Hematopoietic multipotent progenitor cell treated with erythropoietin and hydrocortisone succinate and interleukin-3 and kit ligand, for 6 days (in vitro differentiated cells): ENCODE measurements at regions not wholly inside any gene's neighbourhood (a gene's known extent, or its start where the extent isn't known, plus 50 kb on each side); places are given as distances from the start of the nearest gene placed in this dataset.
"Not testable (repeated sequence)": the region's sequence is repeated elsewhere in the genome, so short reads cannot be mapped to it uniquely, and the experiment has no call there.

Experiments used
- DNase-seq: peaks from one replicate; pipeline ENCODE4 v3.0.0-alpha.2; 2015

DNA sequence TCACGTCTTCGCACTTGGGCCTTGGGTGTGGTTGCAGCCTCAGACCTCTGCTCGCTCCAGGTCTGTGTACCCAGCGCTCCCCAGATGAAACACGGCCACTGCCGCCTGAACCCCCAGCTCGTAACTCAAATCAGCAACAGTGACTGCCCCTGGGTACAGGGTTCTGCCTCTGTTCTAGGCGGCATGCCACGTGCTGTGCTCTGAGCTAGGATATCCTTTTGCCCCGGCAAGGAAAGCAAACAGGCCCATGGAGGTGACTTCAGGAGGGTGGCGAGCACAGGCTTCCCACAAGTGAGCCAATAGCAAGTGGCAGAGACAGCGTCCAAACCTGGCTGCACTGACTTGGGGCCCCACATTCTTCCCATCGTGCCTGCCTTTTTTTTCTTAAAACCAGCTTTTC is 96.3 kb upstream of the PZP start:
- DNase-seq, result not testable (repeated sequence)

- not testable (repeated sequence) for DNase-seq
These were observed 87.7 kb upstream of the PZP start for GRCh38 chr12:9295872-9296271.

GRCh38 chr12:9294072-9294620 is 86.0 kb upstream of the PZP start:
- DNase-seq, result not testable (repeated sequence)

GRCh38 chr12:9293391-9293790 is 85.2 kb upstream of the PZP start:
- not testable (repeated sequence) for DNase-seq

DNA sequence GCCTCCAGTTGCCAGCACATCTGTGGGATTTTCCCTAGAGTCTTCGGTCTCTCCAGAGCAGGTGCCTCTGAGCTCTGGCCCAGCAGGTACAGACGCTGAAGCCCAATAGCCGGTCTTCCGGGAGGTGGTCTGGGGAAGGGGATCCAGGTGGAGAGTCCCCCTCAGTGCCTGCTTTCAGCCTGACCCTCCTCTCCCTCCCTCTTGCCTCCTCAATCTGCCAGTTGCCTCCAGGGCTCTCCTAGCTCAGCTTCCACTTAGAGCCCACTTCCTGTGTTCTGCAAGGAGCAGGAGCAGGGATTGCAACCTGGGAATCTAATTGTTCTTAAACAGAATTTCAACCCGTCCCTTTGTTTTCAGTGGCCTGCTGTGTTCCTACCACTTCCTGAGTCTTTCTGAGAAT is 81.8 kb upstream of the PZP start:
- DNase-seq, result not testable (repeated sequence)

- not testable (repeated sequence) for DNase-seq
These were observed 76.5 kb upstream of the PZP start for GRCh38 chr12:9284724-9285123.

- peak; percentile 16 for DNase-seq
These were observed 76.0 kb upstream of the PZP start for GRCh38 chr12:9284197-9284596.

- peak; percentile 79 for DNase-seq
These were observed 75.3 kb upstream of the PZP start for GRCh38 chr12:9283346-9284095.

DNA sequence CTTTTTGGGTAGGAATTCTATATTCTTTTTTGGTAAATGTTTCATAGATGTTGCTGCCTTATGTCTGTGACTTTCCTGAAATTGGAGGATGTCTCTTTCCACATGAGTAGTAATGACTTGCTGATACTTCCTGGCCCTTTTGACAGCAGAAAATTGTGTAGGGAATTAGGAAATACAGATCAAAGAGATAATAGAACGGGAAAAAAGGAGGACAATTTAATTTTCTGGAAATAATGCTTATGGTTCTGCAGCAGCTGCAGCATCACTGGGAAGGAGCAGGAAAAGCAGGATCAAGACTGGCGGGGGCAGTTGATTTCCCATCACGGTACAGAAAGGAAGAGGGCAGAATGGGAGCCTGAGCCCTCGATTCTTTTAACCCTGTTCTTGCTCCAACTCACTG is 68.8 kb upstream of the PZP start:
- no peak for DNase-seq

- DNase-seq, result no peak
These were observed 65.1 kb upstream of the PZP start for GRCh38 chr12:9273276-9273675.

DNA sequence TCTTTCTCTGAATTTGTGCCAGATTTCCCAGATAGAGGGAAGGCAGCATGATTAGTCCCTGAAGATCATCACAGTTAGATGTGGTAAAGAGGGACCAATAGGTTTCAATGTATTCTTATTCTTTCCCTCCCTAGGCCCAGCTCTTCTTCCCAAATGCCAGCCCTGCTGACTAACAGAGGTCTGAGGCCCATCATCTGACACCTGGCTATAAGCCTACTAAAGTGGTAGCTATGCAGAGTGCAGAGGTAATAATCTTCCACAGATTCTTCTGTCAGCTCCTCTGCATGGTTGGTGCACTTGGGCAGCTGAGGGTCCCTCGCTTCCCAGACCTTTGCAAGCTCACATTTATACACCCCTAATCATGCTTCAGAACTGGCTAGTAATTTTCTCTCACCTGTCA is 63.7 kb upstream of the PZP start:
- DNase-seq, result no peak

DNA sequence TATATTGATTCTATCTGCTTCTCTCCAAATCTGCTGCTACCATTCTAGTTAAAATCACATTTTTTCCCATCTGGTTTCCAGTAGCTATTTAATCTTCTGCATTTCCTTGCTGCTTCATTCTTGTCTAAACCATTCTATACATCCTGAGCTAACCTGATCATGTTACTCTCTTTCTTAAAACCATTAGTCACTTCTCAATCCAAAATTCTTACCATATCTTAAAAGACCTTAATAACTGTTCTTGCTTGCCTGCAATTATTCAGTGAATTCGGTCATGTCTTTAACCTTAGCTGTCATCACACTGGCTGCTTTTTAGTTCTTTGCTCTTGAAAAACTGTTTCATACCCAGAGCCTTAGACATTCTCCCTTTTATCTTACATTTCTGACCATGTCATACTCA is 56.4 kb upstream of the PZP start:
- no peak for DNase-seq

DNA sequence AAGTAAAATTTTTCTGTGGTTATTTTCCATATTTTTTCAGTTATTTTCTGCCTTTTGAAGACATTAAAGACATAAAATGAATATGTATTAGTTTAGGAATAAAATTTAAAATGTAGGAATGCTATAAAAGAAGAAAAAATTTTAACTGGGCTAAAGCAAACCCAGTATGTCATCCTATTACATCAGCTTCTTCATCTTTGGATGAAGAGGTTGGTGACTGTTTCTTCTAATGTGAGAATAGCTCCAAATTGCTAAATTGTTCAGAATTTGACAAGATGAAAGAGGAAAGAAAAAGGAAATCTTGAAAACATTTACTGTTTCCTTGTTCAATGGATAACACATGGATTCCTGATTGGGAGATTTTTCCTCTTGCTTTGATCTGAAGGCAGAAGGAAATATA is 52.7 kb upstream of the PZP start:
- no peak for DNase-seq

DNA sequence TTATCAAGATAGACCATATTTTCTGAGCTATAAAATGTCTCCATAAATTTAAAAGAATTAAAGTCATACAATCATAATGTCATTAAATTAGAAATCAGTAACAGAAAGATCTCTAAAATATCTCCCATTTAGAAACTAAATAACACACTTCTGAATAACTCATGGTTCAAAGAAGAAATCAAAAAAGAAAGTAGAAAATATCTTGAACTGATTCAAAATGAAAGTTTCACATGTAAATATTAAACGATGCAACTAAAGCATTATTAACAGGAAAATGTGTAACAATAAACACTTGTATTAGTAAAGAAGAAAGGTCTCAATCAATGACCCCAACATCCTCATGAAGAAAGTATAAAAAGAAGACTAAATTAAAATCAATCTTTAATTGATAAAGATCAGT is 50.5 kb upstream of the PZP start:
- no peak for DNase-seq
